CD4-positive, alpha-beta memory T cell (primary cell): ENCODE measurements at regions not wholly inside any gene's neighbourhood (a gene's known extent, or its start where the extent isn't known, plus 50 kb on each side); places are given as distances from the start of the nearest gene placed in this dataset.

ENCODE experiments used
- CTCF ChIA-PET: fragments of 350-600 bp; sonication (Branson Sonifier 250); formaldehyde crosslinking; loops from one replicate; lab custom pipeline; 2021; ENCODE audit warnings: inconsistent platforms; ENCODE audit not compliant: partially characterized antibody; lab: Charles Lee
- POLR2A ChIA-PET: fragments of 350-600 bp; sonication (Branson Sonifier 250); formaldehyde crosslinking; loops from one replicate; lab custom pipeline; 2021; ENCODE audit not compliant: partially characterized antibody; lab: Charles Lee
- DNase-seq, 5 donors: peaks; one replicate each; pipeline versions ENCODE4 v3.0.0 to v3.0.0-alpha.2; 2020 to 2022; ENCODE audit warnings: mixed read lengths in 1 of 5
- H3K27ac ChIP-seq: one replicate; pipeline ENCODE4 v1.7.0; 2013; ENCODE audit warnings: low read depth, low read length
- H3K27me3 ChIP-seq: 2 replicates; pipeline ENCODE4 v1.7.0; 2013; ENCODE audit warnings: mild to moderate bottlenecking, low read length, moderate library complexity; ENCODE audit not compliant: insufficient read depth
- H3K36me3 ChIP-seq: 2 replicates; pipeline ENCODE4 v1.7.0; 2013; ENCODE audit warnings: mild to moderate bottlenecking, low read length, moderate library complexity; ENCODE audit not compliant: insufficient read depth
- H3K4me1 ChIP-seq: 2 replicates; pipeline ENCODE4 v1.7.0; 2013; ENCODE audit warnings: mild to moderate bottlenecking, low read length, moderate library complexity; ENCODE audit not compliant: insufficient read depth
- H3K4me3 ChIP-seq, 2 donors: one replicate each; pipeline ENCODE4 v1.7.0; 2013; ENCODE audit warnings: low read length in 2 of 2, mild to moderate bottlenecking in 1 of 2
- H3K9me3 ChIP-seq, 2 donors: one replicate each; pipeline ENCODE4 v1.7.0; 2013; ENCODE audit warnings: low read length in 2 of 2, control low read depth in 1 of 2; ENCODE audit not compliant: control insufficient read depth in 1 of 2
- H3K27ac Mint-ChIP-seq, 7 donors: one replicate each; pipeline ENCODE4 v1.8.0; 2020 to 2021; ENCODE audit warnings: mixed read lengths in 7 of 7, mild to moderate bottlenecking in 6 of 7, inconsistent platforms in 3 of 7, moderate library complexity in 3 of 7
- H3K27me3 Mint-ChIP-seq, 2 donors: one replicate each; pipeline ENCODE4 v1.8.0; 2020 to 2021; ENCODE audit warnings: mixed read lengths in 2 of 2
- H3K36me3 Mint-ChIP-seq, 2 donors: one replicate each; pipeline ENCODE4 v1.8.0; 2020 to 2021; ENCODE audit warnings: mixed read lengths in 2 of 2, inconsistent platforms in 1 of 2, mild to moderate bottlenecking in 1 of 2
- H3K4me1 Mint-ChIP-seq, 4 donors: one replicate each; pipeline ENCODE4 v1.8.0; 2020 to 2021; ENCODE audit warnings: mixed read lengths in 4 of 4, mild to moderate bottlenecking in 1 of 4
- H3K4me3 Mint-ChIP-seq, 8 donors: one replicate each; pipeline ENCODE4 v1.8.0; 2020 to 2021; ENCODE audit warnings: mixed read lengths in 8 of 8, mild to moderate bottlenecking in 7 of 8, moderate library complexity in 6 of 8, inconsistent platforms in 3 of 8
- H3K9me3 Mint-ChIP-seq, 8 donors: one replicate each; pipeline ENCODE4 v1.8.0; 2020 to 2021; ENCODE audit warnings: mixed read lengths in 8 of 8, mild to moderate bottlenecking in 5 of 8, inconsistent platforms in 3 of 8, moderate library complexity in 1 of 8
- intact Hi-C: fragments of 100-400 bp; cut with micrococcal nuclease; formaldehyde crosslinking; loops from one replicate; pipeline ENCODE4 v1.15.1; 2023

DNA sequence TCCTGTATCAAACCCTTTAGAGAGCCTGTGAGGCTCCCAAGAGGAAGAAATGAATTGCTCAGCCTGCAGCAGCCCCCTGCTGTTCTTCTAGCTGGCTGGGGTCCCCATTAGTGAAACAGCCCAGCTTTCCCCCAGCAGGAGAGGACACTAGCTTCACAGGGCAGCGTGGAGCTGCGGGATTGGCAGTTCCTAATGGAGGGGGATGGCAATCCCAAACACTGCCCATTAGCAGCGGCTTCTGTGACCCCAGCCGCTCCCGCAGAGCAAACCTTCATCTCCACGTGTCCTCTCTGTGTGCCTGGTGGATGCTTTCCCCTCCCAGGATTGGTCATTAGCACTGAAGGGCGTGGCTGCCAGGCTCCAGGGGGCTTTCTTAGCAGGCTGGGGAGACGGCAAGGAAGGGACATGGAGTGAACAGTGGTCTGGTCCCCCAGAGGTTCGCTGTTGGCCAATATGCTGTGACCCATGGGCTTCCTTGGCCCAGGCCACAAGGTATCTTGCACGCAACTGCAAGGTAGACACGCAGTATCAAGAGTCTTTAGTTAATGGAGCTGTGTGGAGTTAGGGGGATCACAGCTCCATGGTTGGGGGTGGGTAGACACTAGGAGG, 322.5 kb upstream of the ZMIZ1 start:
- Histone ChIP-seq H3K4me3 (no peak overlapping the region), H3K36me3 (no peaks in the 10 kb centered on the region), H3K9me3 (no peaks in the 10 kb centered on the region), H3K27ac (no peak overlapping the region), H3K4me1 (peaks cover 7% of the 10 kb centered on the region), H3K27me3 (peaks cover 4% of the 10 kb centered on the region)
- H3K27me3 Mint-ChIP-seq, result peaks cover 3 to 7% of the 10 kb centered on the region in 2 donors
- H3K27ac Mint-ChIP-seq, result no peak overlapping the region
- H3K4me3 Mint-ChIP-seq, result no peak overlapping the region
- peaks cover 0 to 13% (median 8%) of the 10 kb centered on the region in 4 donors for H3K4me1 Mint-ChIP-seq
- H3K9me3 Mint-ChIP-seq, result no peaks in the 10 kb centered on the region
- DNase-seq, result no peak
- intact Hi-C loops, result no loop called here
- ChIA-PET CTCF (no interaction called here), POLR2A (no interaction called here)
- no peaks in the 10 kb centered on the region for H3K36me3 Mint-ChIP-seq

DNA sequence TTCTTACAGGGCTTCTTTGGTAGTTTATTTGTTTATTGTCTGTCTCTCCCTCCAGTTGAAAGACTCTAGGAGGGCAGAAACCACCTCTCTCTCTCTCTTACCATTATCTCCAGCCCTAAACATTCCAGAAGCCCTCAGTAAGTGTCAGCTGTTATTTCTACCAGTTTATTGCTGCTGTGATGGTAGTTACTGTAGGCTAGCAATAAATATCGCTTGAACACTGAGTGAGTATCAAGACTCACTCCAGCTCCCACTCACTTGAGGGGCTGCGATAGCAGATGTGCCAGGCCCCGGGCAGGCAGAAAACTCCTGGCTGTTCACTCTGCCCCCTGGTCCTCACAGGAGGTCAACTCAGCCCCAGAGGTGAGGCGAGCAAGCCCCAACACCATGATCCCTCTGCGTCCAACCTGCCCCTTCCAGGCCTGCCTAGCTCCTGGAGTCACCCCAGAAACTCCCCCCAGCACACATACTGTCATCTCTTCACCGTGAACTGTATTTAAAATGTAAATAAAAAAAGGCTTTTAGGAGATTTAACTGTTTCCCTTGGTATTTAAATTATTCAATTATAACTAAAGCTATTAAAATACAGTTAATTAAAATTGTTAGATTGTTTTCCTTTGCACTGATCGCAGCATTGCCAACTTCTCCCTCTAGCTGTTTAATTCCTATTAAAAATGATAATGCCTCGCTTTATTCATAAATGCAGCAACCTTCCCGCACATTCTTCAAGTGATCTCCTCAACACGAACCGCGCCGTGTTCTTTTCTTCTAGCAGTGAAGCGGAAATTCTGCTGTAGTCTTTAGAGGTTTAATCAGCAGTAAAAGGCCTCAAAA, 321.1 kb upstream of the ZMIZ1 start:
- ChIA-PET CTCF (no interaction called here), POLR2A (no interaction called here)
- Mint-ChIP-seq H3K9me3 (no peaks in the 10 kb centered on the region), H3K36me3 (no peaks in the 10 kb centered on the region), H3K27ac (no peak overlapping the region), H3K27me3 (peaks cover 3 to 15% of the 10 kb centered on the region in 2 donors), H3K4me1 (peaks cover 0 to 12% (median 7%) of the 10 kb centered on the region in 4 donors), H3K4me3 (no peak overlapping the region)
- no peak overlapping the region for H3K27ac ChIP-seq
- H3K27me3 ChIP-seq, result peaks cover 4% of the 10 kb centered on the region
- no peaks in the 10 kb centered on the region for H3K36me3 ChIP-seq
- H3K4me1 ChIP-seq, result peaks cover 6% of the 10 kb centered on the region
- no peak overlapping the region for H3K4me3 ChIP-seq
- DNase-seq, result no peak
- no peaks in the 10 kb centered on the region for H3K9me3 ChIP-seq
- intact Hi-C loops, result no loop called here

DNA sequence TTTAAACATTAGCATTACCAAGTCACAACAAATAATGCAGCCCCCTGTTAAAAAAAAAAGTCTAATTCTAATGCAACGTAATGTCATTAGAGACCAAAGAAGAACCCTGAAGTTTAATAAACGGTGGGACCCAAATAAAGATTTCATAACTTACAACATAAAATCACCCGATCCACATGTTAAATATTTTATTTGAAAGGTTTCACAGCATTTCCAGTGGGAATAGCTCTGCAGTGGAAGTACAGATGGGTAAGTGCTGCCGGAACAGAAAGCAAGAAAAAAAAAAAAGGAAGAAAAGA, 320.6 kb upstream of the ZMIZ1 start:
- ChIA-PET POLR2A (no interaction called here), CTCF (no interaction called here)
- H3K27me3 Mint-ChIP-seq, result peaks cover 6 to 17% of the 10 kb centered on the region in 2 donors
- H3K36me3 Mint-ChIP-seq, result no peaks in the 10 kb centered on the region
- Histone ChIP-seq H3K4me1 (peaks cover under 1% of the 10 kb centered on the region), H3K27ac (no peak overlapping the region), H3K36me3 (no peaks in the 10 kb centered on the region), H3K27me3 (peaks cover 4% of the 10 kb centered on the region), H3K9me3 (no peaks in the 10 kb centered on the region), H3K4me3 (no peak overlapping the region)
- intact Hi-C loops, result no loop called here
- H3K4me1 Mint-ChIP-seq, result peaks cover 0 to 6% (median 3%) of the 10 kb centered on the region in 4 donors
- H3K9me3 Mint-ChIP-seq, result no peaks in the 10 kb centered on the region
- H3K27ac Mint-ChIP-seq, result no peak overlapping the region
- no peak for DNase-seq
- no peak overlapping the region for H3K4me3 Mint-ChIP-seq

DNA sequence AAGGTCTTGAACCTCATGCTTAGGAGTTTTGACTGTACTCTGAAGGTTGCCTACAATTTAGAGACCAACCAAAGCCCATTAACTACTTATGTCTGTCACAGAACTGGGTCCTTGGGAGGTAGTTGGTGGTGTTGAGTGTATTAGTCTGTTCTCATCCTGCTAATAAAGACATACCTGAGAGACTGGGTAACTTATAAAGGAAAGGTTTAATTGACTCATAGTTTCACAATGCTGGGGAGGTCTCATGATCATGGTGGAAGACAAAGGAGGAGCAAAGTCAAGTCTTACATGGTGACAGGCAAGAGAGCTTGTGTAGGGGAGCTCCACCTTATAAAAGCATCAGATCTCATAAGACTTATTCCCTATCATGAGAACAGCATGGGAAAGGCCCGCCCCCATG, 319.6 kb upstream of the ZMIZ1 start:
- H3K36me3 Mint-ChIP-seq, result no peaks in the 10 kb centered on the region
- no peaks in the 10 kb centered on the region for H3K4me1 Mint-ChIP-seq
- no peaks in the 10 kb centered on the region for H3K9me3 Mint-ChIP-seq
- no peak overlapping the region for H3K4me3 ChIP-seq
- H3K36me3 ChIP-seq, result no peaks in the 10 kb centered on the region
- ChIA-PET CTCF (no interaction called here), POLR2A (no interaction called here)
- DNase-seq, result no peak
- no peaks in the 10 kb centered on the region for H3K9me3 ChIP-seq
- H3K4me3 Mint-ChIP-seq, result no peak overlapping the region
- no peak overlapping the region for H3K27ac ChIP-seq
- H3K27me3 ChIP-seq, result peaks cover 4% of the 10 kb centered on the region
- peaks cover 6 to 24% of the 10 kb centered on the region in 2 donors for H3K27me3 Mint-ChIP-seq
- H3K4me1 ChIP-seq, result no peaks in the 10 kb centered on the region
- no peak overlapping the region for H3K27ac Mint-ChIP-seq
- intact Hi-C loops, result no loop called here

DNA sequence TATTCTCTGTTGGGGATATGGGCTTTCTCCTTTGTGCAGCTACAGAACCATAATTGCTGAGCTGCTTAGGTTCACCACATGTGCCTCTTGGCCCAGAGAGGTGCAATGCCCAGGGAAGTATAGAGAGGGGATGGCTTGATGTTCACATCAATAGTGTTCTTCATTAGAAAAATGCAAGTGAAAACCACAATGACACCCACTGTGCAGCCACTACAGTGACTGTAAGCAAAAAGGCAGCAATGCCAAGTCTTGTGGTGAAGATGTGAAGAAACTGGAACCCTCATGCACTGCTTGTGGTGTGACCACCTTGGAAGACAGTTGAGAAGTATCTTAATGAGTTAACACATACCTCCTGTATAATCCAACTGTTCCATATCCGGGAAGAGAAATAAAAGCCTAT, 318.9 kb upstream of the ZMIZ1 start:
- intact Hi-C loops, result no loop called here
- H3K4me3 Mint-ChIP-seq, result no peak overlapping the region
- CTCF ChIA-PET, result no interaction called here
- no peaks in the 10 kb centered on the region for H3K4me1 ChIP-seq
- DNase-seq, result no peak
- no peak overlapping the region for H3K4me3 ChIP-seq
- H3K4me1 Mint-ChIP-seq, result no peaks in the 10 kb centered on the region
- no peaks in the 10 kb centered on the region for H3K9me3 ChIP-seq
- no peaks in the 10 kb centered on the region for H3K36me3 ChIP-seq
- H3K9me3 Mint-ChIP-seq, result no peaks in the 10 kb centered on the region
- H3K36me3 Mint-ChIP-seq, result no peaks in the 10 kb centered on the region
- H3K27ac ChIP-seq, result no peak overlapping the region
- POLR2A ChIA-PET, result no interaction called here
- peaks cover 4% of the 10 kb centered on the region for H3K27me3 ChIP-seq
- no peak overlapping the region for H3K27ac Mint-ChIP-seq
- peaks cover 6 to 25% of the 10 kb centered on the region in 2 donors for H3K27me3 Mint-ChIP-seq

DNA sequence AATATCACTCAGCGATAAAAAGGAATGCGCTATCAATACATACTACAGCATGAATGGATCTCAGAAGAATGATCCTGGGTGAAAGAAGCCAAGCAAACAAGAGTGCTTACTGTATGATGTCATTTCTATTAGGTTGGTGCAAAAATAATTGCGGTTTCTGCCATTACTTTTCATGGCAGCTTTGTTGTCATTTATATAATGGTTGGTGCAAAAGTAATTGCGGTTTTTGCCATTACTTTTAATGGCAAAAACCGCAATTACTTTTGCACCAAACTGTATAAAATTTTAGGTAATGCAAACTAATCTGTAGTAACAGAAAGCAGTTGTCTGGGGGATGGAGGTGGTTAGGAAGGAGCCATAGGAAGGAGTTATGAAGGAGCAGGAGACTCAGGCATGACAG, 318.3 kb upstream of the ZMIZ1 start:
- no peaks in the 10 kb centered on the region for H3K4me1 Mint-ChIP-seq
- Histone ChIP-seq H3K4me1 (no peaks in the 10 kb centered on the region), H3K36me3 (no peaks in the 10 kb centered on the region), H3K27me3 (peaks cover 4% of the 10 kb centered on the region), H3K9me3 (no peaks in the 10 kb centered on the region), H3K4me3 (no peak overlapping the region), H3K27ac (no peak overlapping the region)
- DNase-seq, result no peak
- peaks cover 6 to 27% of the 10 kb centered on the region in 2 donors for H3K27me3 Mint-ChIP-seq
- intact Hi-C loops, result no loop called here
- CTCF ChIA-PET, result no interaction called here
- H3K9me3 Mint-ChIP-seq, result no peaks in the 10 kb centered on the region
- H3K4me3 Mint-ChIP-seq, result no peak overlapping the region
- POLR2A ChIA-PET, result no interaction called here
- H3K27ac Mint-ChIP-seq, result no peak overlapping the region
- no peaks in the 10 kb centered on the region for H3K36me3 Mint-ChIP-seq

DNA sequence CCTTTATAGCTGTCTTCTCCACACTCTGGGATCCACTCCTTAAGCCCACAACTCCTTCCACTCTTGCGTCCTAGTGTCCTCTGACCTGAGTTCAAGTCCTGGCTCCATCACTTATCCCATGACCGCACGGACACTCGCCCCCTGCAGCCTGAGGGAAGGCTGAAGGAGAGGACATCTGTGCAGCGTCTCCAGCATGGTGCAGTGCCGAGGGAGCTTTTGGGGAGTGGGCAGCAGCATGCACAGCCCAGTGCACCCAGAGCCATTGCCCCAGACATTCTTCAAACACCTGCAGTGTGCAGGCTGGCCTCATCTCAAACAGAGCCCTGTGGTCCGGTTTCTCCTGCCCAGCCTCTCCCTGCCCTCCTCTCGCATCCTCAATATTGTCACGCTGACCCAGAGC, 317.1 kb upstream of the ZMIZ1 start:
- H3K27ac ChIP-seq, result no peak overlapping the region
- no peaks in the 10 kb centered on the region for H3K4me1 ChIP-seq
- Mint-ChIP-seq H3K27me3 (peaks cover 6 to 28% of the 10 kb centered on the region in 2 donors), H3K4me1 (no peaks in the 10 kb centered on the region), H3K27ac (no peak overlapping the region), H3K9me3 (no peaks in the 10 kb centered on the region), H3K36me3 (no peaks in the 10 kb centered on the region), H3K4me3 (no peak overlapping the region)
- POLR2A ChIA-PET, result no interaction called here
- H3K4me3 ChIP-seq, result no peak overlapping the region
- CTCF ChIA-PET, result no interaction called here
- intact Hi-C loops, result no loop called here
- no peaks in the 10 kb centered on the region for H3K9me3 ChIP-seq
- no peaks in the 10 kb centered on the region for H3K36me3 ChIP-seq
- H3K27me3 ChIP-seq, result no peaks in the 10 kb centered on the region
- no peak for DNase-seq
